ENCODE measurements at regions not wholly inside any gene's neighbourhood (a gene's known extent, or its start where the extent isn't known, plus 50 kb on each side); places are given as distances from the start of the nearest gene placed in this dataset.

- peak; percentile 61 for DNase-seq (ENCODE audit: low read depth, low spot score)
- H3K4me3 ChIP-seq (ENCODE audit: low read depth, low read length), result no peak overlapping the region
- in situ Hi-C loops (cut with HindIII; ENCODE audit: low sequenced_read_pairs), result no loop called here
- TF ChIP-seq, protein P1, sequence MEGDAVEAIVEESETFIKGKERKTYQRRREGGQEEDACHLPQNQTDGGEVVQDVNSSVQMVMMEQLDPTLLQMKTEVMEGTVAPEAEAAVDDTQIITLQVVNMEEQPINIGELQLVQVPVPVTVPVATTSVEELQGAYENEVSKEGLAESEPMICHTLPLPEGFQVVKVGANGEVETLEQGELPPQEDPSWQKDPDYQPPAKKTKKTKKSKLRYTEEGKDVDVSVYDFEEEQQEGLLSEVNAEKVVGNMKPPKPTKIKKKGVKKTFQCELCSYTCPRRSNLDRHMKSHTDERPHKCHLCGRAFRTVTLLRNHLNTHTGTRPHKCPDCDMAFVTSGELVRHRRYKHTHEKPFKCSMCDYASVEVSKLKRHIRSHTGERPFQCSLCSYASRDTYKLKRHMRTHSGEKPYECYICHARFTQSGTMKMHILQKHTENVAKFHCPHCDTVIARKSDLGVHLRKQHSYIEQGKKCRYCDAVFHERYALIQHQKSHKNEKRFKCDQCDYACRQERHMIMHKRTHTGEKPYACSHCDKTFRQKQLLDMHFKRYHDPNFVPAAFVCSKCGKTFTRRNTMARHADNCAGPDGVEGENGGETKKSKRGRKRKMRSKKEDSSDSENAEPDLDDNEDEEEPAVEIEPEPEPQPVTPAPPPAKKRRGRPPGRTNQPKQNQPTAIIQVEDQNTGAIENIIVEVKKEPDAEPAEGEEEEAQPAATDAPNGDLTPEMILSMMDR (IDR thresholded peaks at IDR 0.05; ENCODE audit: low read depth, low read length), result no peak
Observed at GRCh38 chr1:94327001-94327690, 89.8 kb upstream of the ARHGAP29 start.

DNA sequence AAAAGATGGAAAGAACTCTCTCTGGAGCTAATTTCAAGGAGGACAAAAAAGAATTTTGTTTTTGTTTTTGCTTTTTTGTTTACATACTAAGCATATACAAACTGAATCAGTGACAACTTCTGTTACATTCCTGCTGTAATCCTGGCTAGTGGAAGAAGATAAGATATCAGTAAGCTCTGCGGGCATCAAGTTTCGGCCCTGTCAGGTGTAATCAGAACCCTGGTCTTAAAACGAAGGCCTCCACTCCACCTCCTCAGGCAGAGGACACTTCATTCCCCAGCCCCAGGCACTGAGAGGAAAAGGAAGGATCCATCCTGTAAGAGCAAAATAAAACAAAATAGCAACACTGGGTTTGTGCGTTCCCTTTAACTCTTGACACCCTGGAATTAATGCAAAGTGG is 88.9 kb upstream of the ARHGAP29 start:
- TF ChIP-seq, protein P1 (IDR thresholded peaks at IDR 0.05; ENCODE audit: low read depth, low read length), result no peak
- no peak for DNase-seq (ENCODE audit: low read depth, low spot score)
- in situ Hi-C loops (cut with HindIII; ENCODE audit: low sequenced_read_pairs), result no loop called here
- H3K4me3 ChIP-seq (ENCODE audit: low read depth, low read length), result no peak overlapping the region

GRCh38 chr1:94325377-94326302 is 88.3 kb upstream of the ARHGAP29 start:
- in situ Hi-C loops (cut with HindIII; ENCODE audit: low sequenced_read_pairs), result no loop called here
- no peak overlapping the region for H3K4me3 ChIP-seq (ENCODE audit: low read depth, low read length)
- DNase-seq (ENCODE audit: low read depth, low spot score), result peak; percentile 99
- TF ChIP-seq, protein P1 (IDR thresholded peaks at IDR 0.05; ENCODE audit: low read depth, low read length), result no peak

- DNase-seq (ENCODE audit: low read depth, low spot score), result peak; percentile 61
- H3K4me3 ChIP-seq (ENCODE audit: low read depth, low read length), result no peak overlapping the region
- in situ Hi-C loops (cut with HindIII; ENCODE audit: low sequenced_read_pairs), result no loop called here
- TF ChIP-seq, protein P1 (IDR thresholded peaks at IDR 0.05; ENCODE audit: low read depth, low read length), result no peak
Observed at GRCh38 chr1:94324178-94324544, 86.8 kb upstream of the ARHGAP29 start.

DNA sequence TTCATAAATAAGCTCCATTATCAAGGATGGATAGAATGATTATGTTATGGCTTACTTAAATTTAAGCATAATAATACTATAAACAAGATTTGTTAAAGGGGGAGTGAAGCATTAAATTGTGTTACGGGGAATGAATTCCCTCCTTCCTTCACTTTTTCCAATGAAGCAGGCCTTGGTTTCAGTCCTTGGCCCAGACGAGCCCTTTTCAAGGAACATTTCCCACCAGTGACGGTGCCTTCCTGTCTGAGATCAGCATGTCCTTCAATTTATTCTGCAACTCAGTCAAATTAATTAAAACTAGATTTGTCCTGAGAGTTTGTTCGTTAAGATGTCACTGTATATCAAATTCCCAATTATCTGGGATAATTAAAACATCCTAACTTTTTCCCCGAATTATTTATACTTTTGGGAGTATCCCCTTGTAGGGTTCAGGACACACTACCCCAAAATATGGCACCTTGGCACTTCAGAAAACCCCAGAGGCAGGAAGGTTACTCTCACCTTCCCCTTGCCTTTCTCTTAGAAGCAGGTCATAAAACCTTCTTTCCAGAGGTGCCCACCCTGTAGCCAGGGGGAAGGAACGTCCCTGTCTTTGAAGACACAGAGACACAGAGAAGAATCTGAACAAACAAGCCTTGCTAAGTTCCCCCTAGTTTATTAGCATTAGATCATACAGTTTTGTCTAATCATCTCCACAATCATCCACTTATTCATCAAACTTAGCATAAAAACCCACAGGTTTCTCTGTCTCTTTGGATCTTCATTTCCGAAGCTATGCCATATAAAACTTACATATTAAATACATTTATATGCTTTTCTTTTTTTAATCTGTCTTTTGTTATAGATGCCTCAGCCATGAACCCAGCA is 86.2 kb upstream of the ARHGAP29 start:
- in situ Hi-C loops (cut with HindIII; ENCODE audit: low sequenced_read_pairs), result no loop called here

More for the DNA sequence above, 86.2 kb upstream of the ARHGAP29 start:
- no peak for DNase-seq (ENCODE audit: low read depth, low spot score)
- TF ChIP-seq, protein P1 (IDR thresholded peaks at IDR 0.05; ENCODE audit: low read depth, low read length), result no peak
- H3K4me3 ChIP-seq (ENCODE audit: low read depth, low read length), result no peak overlapping the region
